Chondrocyte (in vitro differentiated cells): ENCODE measurements at regions not wholly inside any gene's neighbourhood (a gene's known extent, or its start where the extent isn't known, plus 50 kb on each side); places are given as distances from the start of the nearest gene placed in this dataset.

Experiments used
- DNase-seq: peaks from one replicate; pipeline ENCODE4 v3.0.0; 2021; ENCODE audit warnings: mixed read lengths, low spot score
- H3K27ac Mint-ChIP-seq: one replicate; pipeline ENCODE4 v1.8.0; 2021; ENCODE audit warnings: mild to moderate bottlenecking, moderate library complexity, mixed read lengths; ENCODE audit not compliant: unreplicated experiment
- H3K27me3 Mint-ChIP-seq: 2 replicates; pipeline ENCODE4 v1.8.0; 2021; ENCODE audit warnings: low read depth, mixed read lengths
- H3K36me3 Mint-ChIP-seq: 2 replicates; pipeline ENCODE4 v1.8.0; 2021; ENCODE audit warnings: low read depth, mixed read lengths
- H3K4me1 Mint-ChIP-seq: 2 replicates; pipeline ENCODE4 v1.8.0; 2021; ENCODE audit warnings: low read depth, mild to moderate bottlenecking, mixed read lengths
- H3K4me3 Mint-ChIP-seq: one replicate; pipeline ENCODE4 v1.8.0; 2021; ENCODE audit warnings: mild to moderate bottlenecking, moderate library complexity, mixed read lengths; ENCODE audit not compliant: unreplicated experiment
- H3K9me3 Mint-ChIP-seq: 2 replicates; pipeline ENCODE4 v1.8.0; 2021; ENCODE audit warnings: low read depth, mixed read lengths
- CTCF ChIP-seq: fragments of 200-600 bp; sonication (generic); IDR thresholded peaks from 2 replicates; pipeline ENCODE4 v1.5.0; 2021; ENCODE audit warnings: antibody characterized with exemption, mild to moderate bottlenecking, moderate library complexity

DNA sequence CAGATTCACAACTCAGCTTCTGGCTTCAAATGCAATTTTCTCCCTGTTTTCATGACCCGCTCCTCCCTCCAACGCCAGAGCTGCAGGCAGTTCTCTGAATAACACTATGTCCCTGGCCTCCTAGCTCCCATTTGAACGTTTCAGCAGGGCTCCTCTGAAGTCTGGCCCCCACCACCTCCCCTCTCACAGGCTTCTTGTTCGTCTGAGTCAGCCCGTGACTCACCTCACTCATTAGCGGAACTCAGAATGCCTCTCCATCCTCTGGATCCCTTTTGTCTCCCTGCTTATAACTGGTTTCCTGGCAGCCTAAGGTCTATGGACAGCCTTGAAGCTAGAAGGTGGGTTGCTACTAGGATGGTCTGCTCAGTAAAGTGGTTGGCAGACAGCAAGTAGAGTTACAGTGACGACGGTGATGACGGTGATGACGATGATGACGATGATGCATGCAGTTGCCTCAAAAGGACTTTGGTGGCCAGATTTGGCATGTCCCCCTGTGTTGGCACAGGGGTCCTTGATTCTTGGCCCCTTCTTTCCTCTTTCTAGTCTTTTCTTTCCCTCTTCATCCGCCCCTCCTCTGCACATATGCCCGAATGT is 83.3 kb upstream of the MKLN1 start:
- DNase-seq, result no peak
- Mint-ChIP-seq H3K27me3 (no peaks in the 10 kb centered on the region), H3K4me3 (no peak overlapping the region), H3K27ac (peak overlapping the region; percentile 72), H3K36me3 (no peaks in the 10 kb centered on the region), H3K9me3 (no peaks in the 10 kb centered on the region), H3K4me1 (peaks cover 23% of the 10 kb centered on the region)
- TF ChIP-seq CTCF, result no peak

GRCh38 chr7:131249003-131249402 is 78.7 kb upstream of the MKLN1 start:
- TF ChIP-seq CTCF, result no peak
- H3K4me3 Mint-ChIP-seq, result no peak overlapping the region
- H3K36me3 Mint-ChIP-seq, result no peaks in the 10 kb centered on the region
- peak overlapping the region; percentile 86 for H3K27ac Mint-ChIP-seq
- DNase-seq, result no peak
- H3K4me1 Mint-ChIP-seq, result peaks cover 24% of the 10 kb centered on the region
- peaks cover 6% of the 10 kb centered on the region for H3K9me3 Mint-ChIP-seq
- H3K27me3 Mint-ChIP-seq, result no peaks in the 10 kb centered on the region

DNA sequence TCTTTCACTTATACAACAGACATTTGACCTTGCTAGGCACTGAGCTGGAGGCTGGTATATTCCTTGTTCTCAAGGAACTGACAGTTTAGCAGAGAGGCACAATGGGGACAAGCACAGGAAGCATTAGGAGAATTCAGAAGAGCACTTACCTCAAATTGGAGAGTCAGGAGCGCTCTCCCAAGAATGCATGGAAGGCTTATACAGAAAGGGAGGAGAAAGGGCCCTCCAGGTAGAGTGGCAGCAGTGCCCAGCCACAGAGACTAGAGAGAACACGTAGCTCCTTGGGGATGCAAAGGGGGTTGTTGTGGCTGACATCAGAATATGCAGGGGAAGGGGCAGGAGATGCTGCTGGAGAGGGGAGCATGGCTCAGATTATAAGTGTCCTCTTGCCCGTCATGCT is 78.2 kb upstream of the MKLN1 start:
- H3K4me1 Mint-ChIP-seq, result peaks cover 19% of the 10 kb centered on the region
- H3K4me3 Mint-ChIP-seq, result no peak overlapping the region
- no peaks in the 10 kb centered on the region for H3K27me3 Mint-ChIP-seq
- no peak overlapping the region for H3K27ac Mint-ChIP-seq
- H3K36me3 Mint-ChIP-seq, result peaks cover under 1% of the 10 kb centered on the region
- TF ChIP-seq CTCF, result no peak
- H3K9me3 Mint-ChIP-seq, result peaks cover 10% of the 10 kb centered on the region
- DNase-seq, result no peak

- Mint-ChIP-seq H3K27me3 (no peaks in the 10 kb centered on the region), H3K4me1 (peaks cover 16% of the 10 kb centered on the region), H3K9me3 (peaks cover 16% of the 10 kb centered on the region), H3K36me3 (peaks cover 5% of the 10 kb centered on the region), H3K4me3 (no peak overlapping the region), H3K27ac (no peak overlapping the region)
- no peak for DNase-seq
- TF ChIP-seq CTCF, result no peak
Observed at GRCh38 chr7:131250331-131250730, 77.3 kb upstream of the MKLN1 start.

DNA sequence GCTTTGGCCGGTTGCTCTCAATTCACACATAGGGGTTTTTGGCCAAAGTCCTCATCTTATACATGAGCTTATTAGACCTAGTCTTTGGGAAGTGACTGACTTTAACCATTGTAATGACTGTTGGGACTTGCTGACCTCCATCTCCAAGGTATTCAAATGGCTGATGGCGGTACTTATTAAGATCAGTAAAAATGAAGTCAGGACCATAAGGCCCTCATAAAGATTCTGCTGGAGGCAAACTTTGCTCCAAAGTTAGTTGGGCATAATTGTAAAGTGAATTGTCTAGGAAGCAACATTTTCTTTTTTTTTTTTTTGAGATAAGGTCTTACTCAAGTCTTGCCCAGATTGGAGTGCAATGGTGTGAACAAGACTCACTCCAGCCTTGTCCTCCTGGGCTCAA is 76.3 kb upstream of the MKLN1 start:
- TF ChIP-seq CTCF, result no peak
- peaks cover 5% of the 10 kb centered on the region for H3K36me3 Mint-ChIP-seq
- no peaks in the 10 kb centered on the region for H3K27me3 Mint-ChIP-seq
- H3K4me3 Mint-ChIP-seq, result no peak overlapping the region
- H3K4me1 Mint-ChIP-seq, result peaks cover 16% of the 10 kb centered on the region
- no peak for DNase-seq
- H3K9me3 Mint-ChIP-seq, result peaks cover 18% of the 10 kb centered on the region
- H3K27ac Mint-ChIP-seq, result no peak overlapping the region
